ENCODE measurements at regions not wholly inside any gene's neighbourhood (a gene's known extent, or its start where the extent isn't known, plus 50 kb on each side); places are given as distances from the start of the nearest gene placed in this dataset.

DNA sequence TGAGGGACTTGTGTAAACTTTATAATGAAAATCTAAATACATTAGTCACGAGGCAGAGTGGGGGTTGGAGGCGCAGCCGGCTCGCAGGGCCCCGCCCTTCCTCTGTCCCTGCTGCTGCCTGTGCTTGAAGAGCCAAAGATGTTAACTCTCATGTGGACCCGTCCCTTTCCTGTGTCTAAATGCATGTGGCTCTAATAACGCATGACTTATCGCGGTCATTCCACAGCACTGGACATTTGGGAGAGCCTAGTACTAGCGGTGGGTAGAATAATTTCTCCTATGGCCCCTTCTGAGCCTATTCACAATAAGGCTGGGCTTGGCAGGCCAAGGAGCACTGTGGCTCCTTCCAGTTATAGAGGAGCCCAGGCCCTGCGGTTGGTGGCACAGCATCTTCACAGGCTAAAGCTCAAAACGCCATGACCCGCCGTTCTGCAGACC lies 82.3 kb upstream of the SIMC1 start:
- no peak overlapping the region for H3K4me3 ChIP-seq (replicated peaks in 1 of 3; ENCODE audit: insufficient read depth in 1 of 3, low read depth in 2 of 3, low read length in 3 of 3)
- ATAC-seq = no peak
- ChIA-PET CTCF (ENCODE audit: low intra/inter-chr PET ratio, low total read pairs) (no interaction called here), POLR2A (no interaction called here)
- H3K79me2 ChIP-seq (ENCODE audit: insufficient read depth, low read length) = no peaks in the 10 kb centered on the region
- FAIRE-seq = no peak
- peaks cover 0 to 18% of the 10 kb centered on the region in 2 experiments; a peak in 3 of 5 replicates for H3K27me3 ChIP-seq (ENCODE audit: control insufficient read depth in 1 of 2, insufficient read depth in 2 of 2, low read length in 2 of 2)
- no peak overlapping the region for H3K9ac ChIP-seq (ENCODE audit: insufficient read depth, low read depth, low read length)
- no peaks in the 10 kb centered on the region for H4K20me1 ChIP-seq (ENCODE audit: insufficient read depth, low read length)
- intact Hi-C loops (cut with micrococcal nuclease; ENCODE audit: unreplicated experiment) (no loop called here), in situ Hi-C loops (cut with HindIII; ENCODE audit: extremely low pct_ligation_motif_present, low pct_unique_long_range_greater_than_20kb) (no loop called here)
- no peak overlapping the region for H3K27ac ChIP-seq (ENCODE audit: extremely low read length, insufficient read depth, low read length)
- 64% methylated on average over 11 of the region's 14 CpGs for WGBS (ENCODE audit: low lambda C conversion rate)
- no peaks in the 10 kb centered on the region for H3K4me1 ChIP-seq (ENCODE audit: insufficient read depth, low read length)
- TF ChIP-seq, protein P1, sequence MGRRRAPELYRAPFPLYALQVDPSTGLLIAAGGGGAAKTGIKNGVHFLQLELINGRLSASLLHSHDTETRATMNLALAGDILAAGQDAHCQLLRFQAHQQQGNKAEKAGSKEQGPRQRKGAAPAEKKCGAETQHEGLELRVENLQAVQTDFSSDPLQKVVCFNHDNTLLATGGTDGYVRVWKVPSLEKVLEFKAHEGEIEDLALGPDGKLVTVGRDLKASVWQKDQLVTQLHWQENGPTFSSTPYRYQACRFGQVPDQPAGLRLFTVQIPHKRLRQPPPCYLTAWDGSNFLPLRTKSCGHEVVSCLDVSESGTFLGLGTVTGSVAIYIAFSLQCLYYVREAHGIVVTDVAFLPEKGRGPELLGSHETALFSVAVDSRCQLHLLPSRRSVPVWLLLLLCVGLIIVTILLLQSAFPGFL (CRISPR knock-in tag; IDR thresholded peaks at IDR 0.05) = no peak
- TF ChIP-seq ZNF597 (CRISPR knock-in tag; IDR thresholded peaks at IDR 0.05) = no peak
- TF ChIP-seq TEF (CRISPR knock-in tag; IDR thresholded peaks at IDR 0.05) = no peak
- TF ChIP-seq, protein P2, sequence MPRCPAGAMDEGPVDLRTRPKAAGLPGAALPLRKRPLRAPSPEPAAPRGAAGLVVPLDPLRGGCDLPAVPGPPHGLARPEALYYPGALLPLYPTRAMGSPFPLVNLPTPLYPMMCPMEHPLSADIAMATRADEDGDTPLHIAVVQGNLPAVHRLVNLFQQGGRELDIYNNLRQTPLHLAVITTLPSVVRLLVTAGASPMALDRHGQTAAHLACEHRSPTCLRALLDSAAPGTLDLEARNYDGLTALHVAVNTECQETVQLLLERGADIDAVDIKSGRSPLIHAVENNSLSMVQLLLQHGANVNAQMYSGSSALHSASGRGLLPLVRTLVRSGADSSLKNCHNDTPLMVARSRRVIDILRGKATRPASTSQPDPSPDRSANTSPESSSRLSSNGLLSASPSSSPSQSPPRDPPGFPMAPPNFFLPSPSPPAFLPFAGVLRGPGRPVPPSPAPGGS (CRISPR knock-in tag; IDR thresholded peaks at IDR 0.05) = no peak
- TF ChIP-seq ZNF563 (CRISPR knock-in tag; IDR thresholded peaks at IDR 0.05) = no peak
- TF ChIP-seq ATF7 (IDR thresholded peaks at IDR 0.05) = no peak
- TF ChIP-seq ATF7 (CRISPR knock-in tag; IDR thresholded peaks at IDR 0.05) = no peak
- no TSS peak for BruUV-seq (replicated peaks)
- no peaks in the 10 kb centered on the region for H3K36me3 ChIP-seq (replicated peaks in 1 of 2; ENCODE audit: control insufficient read depth in 1 of 2, insufficient read depth in 2 of 2, low read length in 2 of 2)
- H2AFZ ChIP-seq (ENCODE audit: low read length) = no peak overlapping the region
- DNase-seq (ENCODE audit: low spot score) = no peak
- no peaks in the 10 kb centered on the region for H3K9me3 ChIP-seq (ENCODE audit: low read length)
- no peak overlapping the region for H3K4me2 ChIP-seq (ENCODE audit: low read depth, low read length)

All from HepG2 (cell line).